HS-5 (cell line): ENCODE measurements at regions not wholly inside any gene's neighbourhood (a gene's known extent, or its start where the extent isn't known, plus 50 kb on each side); places are given as distances from the start of the nearest gene placed in this dataset.
"Not testable (repeated sequence)": the region's sequence is repeated elsewhere in the genome, so short reads cannot be mapped to it uniquely, and the experiment has no call there.

Experiments used
- DNase-seq: peaks from one replicate; pipeline ENCODE4 v3.0.0-alpha.2; 2012; ENCODE audit warnings: low read depth

- DNase-seq: not testable (repeated sequence)
Observed at GRCh38 chr5:62776592-62776991, 198.0 kb downstream of the LRRC70 start.

- no peak for DNase-seq
Observed at GRCh38 chr5:62773460-62773859, 194.8 kb downstream of the LRRC70 start.

- no peak for DNase-seq
Observed at GRCh38 chr5:62771341-62771740, 192.7 kb downstream of the LRRC70 start.

- no peak for DNase-seq
Observed at GRCh38 chr5:62767650-62768049, 189.0 kb downstream of the LRRC70 start.

- no peak for DNase-seq
Observed at GRCh38 chr5:62767077-62767476, 188.5 kb downstream of the LRRC70 start.

GRCh38 chr5:62762503-62762902 lies 183.9 kb downstream of the LRRC70 start:
- DNase-seq: no peak

GRCh38 chr5:62757686-62758085 lies 179.1 kb downstream of the LRRC70 start:
- not testable (repeated sequence) for DNase-seq

GRCh38 chr5:62752998-62753367 lies 174.4 kb downstream of the LRRC70 start:
- DNase-seq: not testable (repeated sequence)

- not testable (repeated sequence) for DNase-seq
Observed at GRCh38 chr5:62752056-62752997, 173.7 kb downstream of the LRRC70 start.

- DNase-seq: no peak
Observed at GRCh38 chr5:62742207-62742606, 163.6 kb downstream of the LRRC70 start.

GRCh38 chr5:62741761-62742160 lies 163.1 kb downstream of the LRRC70 start:
- no peak for DNase-seq

- DNase-seq: no peak
Observed at GRCh38 chr5:62737766-62738165, 159.1 kb downstream of the LRRC70 start.

GRCh38 chr5:62732677-62733121 lies 154.1 kb downstream of the LRRC70 start:
- no peak for DNase-seq

- DNase-seq: no peak
Observed at GRCh38 chr5:62731022-62731421, 152.4 kb downstream of the LRRC70 start.

- no peak for DNase-seq
Observed at GRCh38 chr5:62729675-62730074, 151.1 kb downstream of the LRRC70 start.

- no peak for DNase-seq
Observed at GRCh38 chr5:62727861-62728260, 149.2 kb downstream of the LRRC70 start.

GRCh38 chr5:62727184-62727583 lies 148.6 kb downstream of the LRRC70 start:
- no peak for DNase-seq

- DNase-seq: no peak
Observed at GRCh38 chr5:62722360-62722759, 143.7 kb downstream of the LRRC70 start.

- DNase-seq: no peak
Observed at GRCh38 chr5:62720031-62720441, 141.4 kb downstream of the LRRC70 start.

- no peak for DNase-seq
Observed at GRCh38 chr5:62719061-62719720, 140.6 kb downstream of the LRRC70 start.

GRCh38 chr5:62718324-62718723 lies 139.7 kb downstream of the LRRC70 start:
- DNase-seq: no peak

- no peak for DNase-seq
Observed at GRCh38 chr5:62717301-62717933, 138.8 kb downstream of the LRRC70 start.

- no peak for DNase-seq
Observed at GRCh38 chr5:62714296-62714695, 135.7 kb downstream of the LRRC70 start.
